ENCODE measurements at regions not wholly inside any gene's neighbourhood (a gene's known extent, or its start where the extent isn't known, plus 50 kb on each side); places are given as distances from the start of the nearest gene placed in this dataset.
A peak's percentile ranks its signal among the peaks of the same experiment; 100 is the strongest.

GRCh38 chr4:183770906-183771305 is 111.8 kb downstream of the TRAPPC11 start:
- DNase-seq (ENCODE audit: extremely low read depth in 1 of 4, low spot score in 3 of 4) (peak in 1 of 4 experiments; percentile 20), FAIRE-seq (no peak), ATAC-seq (peak; percentile 65)
- no peak overlapping the region for H3K4me2 ChIP-seq (ENCODE audit: insufficient read depth, low read length)
- peaks cover 15 to 19% of the 10 kb centered on the region in 2 experiments; a peak in 4 of 5 replicates for H3K27me3 ChIP-seq (ENCODE audit: control insufficient read depth in 2 of 2, insufficient read depth in 2 of 2, low read length in 2 of 2)
- ChIA-PET CTCF (ENCODE audit: low intra/inter-chr PET ratio) (no interaction called here), POLR2A (interaction anchor here (0.6 to 1.5 kb wide), 5 partner anchors 12 to 883 kb away, joined by 3 to 5 read pairs (median 3); no protein-coding TSS in a partner anchor)
- H3K9ac ChIP-seq (ENCODE audit: insufficient read depth in 1 of 2, low read depth in 2 of 2, low read length in 2 of 2), result no peak overlapping the region
- H3K4me1 ChIP-seq (replicated peaks in 1 of 2; ENCODE audit: control insufficient read depth in 2 of 2, insufficient read depth in 2 of 2, low read length in 2 of 2), result peaks cover 0 to 2% of the 10 kb centered on the region in 2 experiments; a peak in 2 of 5 replicates
- no peak overlapping the region for H2AFZ ChIP-seq (ENCODE audit: low read depth, low read length)
- no peaks in the 10 kb centered on the region for H3K36me3 ChIP-seq (ENCODE audit: control insufficient read depth, insufficient read depth, low read length)
- H3K4me3 ChIP-seq, result no peak overlapping the region
- H4K20me1 ChIP-seq (replicated peaks; ENCODE audit: control insufficient read depth, insufficient read depth, low read length), result no peaks in the 10 kb centered on the region
- WGBS (ENCODE audit: insufficient coverage, low coverage, missing lambda C conversion rate), result 4% methylated on average over 7 of the region's 7 CpGs
- H3K27ac ChIP-seq (ENCODE audit: extremely low read depth, low read depth, low read length), result no peak overlapping the region
- H3K9me3 ChIP-seq (replicated peaks; ENCODE audit: control insufficient read depth, insufficient read depth, low read depth, low read length), result 0 out of 2 replicates have a peak, but pooled peaks cover 4% of the 10 kb centered on the region
- no TSS peak for BruUV-seq (replicated peaks)
- intact Hi-C loops (cut with micrococcal nuclease) (no loop called here), in situ Hi-C loops (cut with MboI) (no loop called here)
- TF ChIP-seq HMG20B (CRISPR knock-in tag; IDR thresholded peaks at IDR 0.05) (no peak), DPF2 (IDR thresholded peaks at IDR 0.05) (no peak), NFE2 (IDR thresholded peaks at IDR 0.05; ENCODE audit: low read depth) (0 out of 2 replicates have a peak, but pooled peaks have one; percentile 5), SLC30A9 (CRISPR knock-in tag; IDR thresholded peaks at IDR 0.05) (no peak), FOXA3 (CRISPR knock-in tag; conservative IDR thresholded peaks at IDR 0.05 in 1 of 2, IDR thresholded peaks at IDR 0.05 in 1 of 2) (no peak)
- H3K9me1 ChIP-seq (ENCODE audit: control insufficient read depth, insufficient read depth, low read length), result no peaks in the 10 kb centered on the region
- no peaks in the 10 kb centered on the region for H3K79me2 ChIP-seq (ENCODE audit: control insufficient read depth, insufficient read depth, low read length)

- no peak overlapping the region for H3K4me3 ChIP-seq
- TF ChIP-seq ELF4 (CRISPR knock-in tag; IDR thresholded peaks at IDR 0.05) (no peak), FOXO4 (CRISPR knock-in tag; IDR thresholded peaks at IDR 0.05) (no peak), ZNF778 (CRISPR knock-in tag; IDR thresholded peaks at IDR 0.05) (no peak), USF1 (CRISPR knock-in tag; IDR thresholded peaks at IDR 0.05) (no peak), SIX5 (IDR thresholded peaks at IDR 0.05; ENCODE audit: borderline replicate concordance in 1 of 2, insufficient read depth in 1 of 2, low read depth in 1 of 2, low read length in 2 of 2) (no peak), CHD1 (IDR thresholded peaks at IDR 0.05; ENCODE audit: low read length) (no peak)
Observed at GRCh38 chr4:183772361-183772760, 113.3 kb downstream of the TRAPPC11 start.

More at GRCh38 chr4:183772361-183772760, 113.3 kb downstream of the TRAPPC11 start:
- Histone ChIP-seq H3K79me2 (ENCODE audit: control insufficient read depth, insufficient read depth, low read length) (no peaks in the 10 kb centered on the region), H3K4me1 (replicated peaks in 1 of 2; ENCODE audit: control insufficient read depth in 2 of 2, insufficient read depth in 2 of 2, low read length in 2 of 2) (peaks cover 0 to 2% of the 10 kb centered on the region in 2 experiments; a peak in 2 of 5 replicates), H3K4me2 (ENCODE audit: insufficient read depth, low read length) (no peak overlapping the region), H3K9ac (ENCODE audit: insufficient read depth in 1 of 2, low read depth in 2 of 2, low read length in 2 of 2) (no peak overlapping the region), H3K27ac (ENCODE audit: extremely low read depth, low read depth, low read length) (no peak overlapping the region), H3K9me3 (replicated peaks; ENCODE audit: control insufficient read depth, insufficient read depth, low read depth, low read length) (0 out of 2 replicates have a peak, but pooled peaks cover 4% of the 10 kb centered on the region), H2AFZ (ENCODE audit: low read depth, low read length) (no peak overlapping the region), H3K36me3 (ENCODE audit: control insufficient read depth, insufficient read depth, low read length) (no peaks in the 10 kb centered on the region), H4K20me1 (replicated peaks; ENCODE audit: control insufficient read depth, insufficient read depth, low read length) (no peaks in the 10 kb centered on the region), H3K27me3 (ENCODE audit: control insufficient read depth in 2 of 2, insufficient read depth in 2 of 2, low read length in 2 of 2) (peaks cover 10 to 17% of the 10 kb centered on the region in 2 experiments; a peak in 4 of 5 replicates), H3K9me1 (ENCODE audit: control insufficient read depth, insufficient read depth, low read length) (no peaks in the 10 kb centered on the region)
- ChIA-PET CTCF (ENCODE audit: low intra/inter-chr PET ratio) (no interaction called here), POLR2A (no interaction called here)
- BruUV-seq (replicated peaks), result no TSS peak
- in situ Hi-C loops (cut with MboI), result no loop called here
- DNase-seq (ENCODE audit: extremely low read depth in 1 of 4, low spot score in 3 of 4) (no peak), FAIRE-seq (no peak), ATAC-seq (no peak)
- WGBS (ENCODE audit: insufficient coverage, low coverage, missing lambda C conversion rate), result 13% methylated on average over 1 of the region's 1 CpG
- intact Hi-C loops (cut with micrococcal nuclease), result no loop called here
